Right lobe of liver (tissue), 6 donors: ENCODE measurements at regions not wholly inside any gene's neighbourhood (a gene's known extent, or its start where the extent isn't known, plus 50 kb on each side); places are given as distances from the start of the nearest gene placed in this dataset.
"Not testable (repeated sequence)": the region's sequence is repeated elsewhere in the genome, so short reads cannot be mapped to it uniquely, and the experiment has no call there.

Experiments used
- ATAC-seq, 4 donors: fragments of 200-7000 bp; cut with Tn5 transposase; one replicate each; pipeline ENCODE4 v1.9.1; 2020; ENCODE audit warnings: mild to moderate bottlenecking in 4 of 4, moderate library complexity in 4 of 4
- DNase-seq, 3 donors: peaks; one replicate each; pipeline ENCODE4 v3.0.0-alpha.2; 2020
- H3K27ac ChIP-seq, 3 donors: fragments of 200-600 bp; one replicate each; pipeline ENCODE4 v1.8.0; 2022
- H3K27me3 ChIP-seq, 2 donors: fragments of 200-600 bp; one replicate each; pipeline ENCODE4 v1.8.0; 2022
- H3K36me3 ChIP-seq, 4 donors: fragments of 200-600 bp; sonication (generic) in 1 of 4; one replicate each; pipeline versions ENCODE4 v1.5.1 to v1.8.0; 2017 to 2022; ENCODE audit warnings: control low read depth in 1 of 4
- H3K4me1 ChIP-seq, 4 donors: fragments of 200-600 bp; sonication (generic) in 1 of 4; one replicate each; pipeline versions ENCODE4 v1.5.1 to v1.8.0; 2017 to 2022; ENCODE audit warnings: control low read depth in 1 of 4
- H3K4me3 ChIP-seq, 3 donors: fragments of 200-600 bp; one replicate each; pipeline ENCODE4 v1.8.0; 2022
- H3K9me3 ChIP-seq, 4 donors: fragments of 200-600 bp; sonication (generic) in 1 of 4; one replicate each; pipeline versions ENCODE4 v1.5.1 to v1.8.0; 2017 to 2022; ENCODE audit warnings: control low read depth in 1 of 4
- POLR2A ChIP-seq: fragments of 450-650 bp; IDR thresholded peaks from one replicate; pipeline ENCODE4 v1.6.1; 2017; ENCODE audit warnings: antibody characterized with exemption, mild to moderate bottlenecking
- WGBS: methylation state at CpG from one replicate; pipeline ENCODE4 v1.1.6; 2018; ENCODE audit warnings: low coverage, low lambda C conversion rate; ENCODE audit not compliant: insufficient coverage; ENCODE audit errors: missing lambda C conversion rate; 5-methylcytosine and 5-hydroxymethylcytosine counted together
- intact Hi-C, 2 donors: fragments of 100-400 bp; cut with DNase I; formaldehyde crosslinking; loops; one replicate each; pipeline versions ENCODE4 v1.11.2 to v1.14.1; 2022
- TF ChIP-seq, protein P1 (sequence below), 4 donors: fragments of 200-600 bp in 3 of 4; fragments of 450-650 bp in 1 of 4; IDR thresholded peaks; one replicate each; pipeline versions ENCODE4 v1.5.1 to v1.8.0; 2016 to 2022; ENCODE audit warnings: antibody characterized with exemption in 4 of 4, mild to moderate bottlenecking in 2 of 4
- donor health status: DM: no; HTN: yes; CAD: no.
- donor health status: DM: no; HTN: no; CAD: no.
- donor health status: DM: no; HTN: no; CAD: no.
- donor health status: DM: no; HTN: yes; CAD: no.
- donor health status: DM: no; HTN: yes; CAD: no.

DNA sequence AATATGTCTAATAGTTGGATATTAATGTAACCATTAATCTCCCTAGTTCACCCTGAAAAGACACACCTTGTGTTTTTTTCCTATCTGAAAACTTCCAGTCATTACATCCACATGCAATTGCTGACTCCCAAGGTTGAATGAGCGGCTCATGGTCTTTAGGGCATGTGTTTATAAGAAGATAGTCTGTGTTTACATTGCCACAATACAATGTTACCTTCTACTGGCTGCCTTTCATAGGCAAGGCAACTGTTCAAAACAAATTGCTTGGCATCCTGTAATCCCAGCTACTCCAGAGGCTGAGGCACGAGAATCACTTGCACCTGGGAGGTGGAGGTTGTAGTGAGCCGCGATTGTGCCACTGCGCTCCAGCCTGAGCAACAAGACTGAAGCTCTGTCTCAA lies 52.6 kb upstream of the GPCPD1 start:
- H3K27me3 ChIP-seq = no peaks in the 10 kb centered on the region
- intact Hi-C loops = no loop called here
- H3K9me3 ChIP-seq = no peaks in the 10 kb centered on the region
- no peak overlapping the region for H3K4me3 ChIP-seq
- no peak for ATAC-seq
- no peak for DNase-seq
- H3K4me1 ChIP-seq = no peaks in the 10 kb centered on the region
- 88% methylated on average over 4 of the region's 5 CpGs for WGBS
- no peak overlapping the region for H3K27ac ChIP-seq
- TF ChIP-seq, protein P1, sequence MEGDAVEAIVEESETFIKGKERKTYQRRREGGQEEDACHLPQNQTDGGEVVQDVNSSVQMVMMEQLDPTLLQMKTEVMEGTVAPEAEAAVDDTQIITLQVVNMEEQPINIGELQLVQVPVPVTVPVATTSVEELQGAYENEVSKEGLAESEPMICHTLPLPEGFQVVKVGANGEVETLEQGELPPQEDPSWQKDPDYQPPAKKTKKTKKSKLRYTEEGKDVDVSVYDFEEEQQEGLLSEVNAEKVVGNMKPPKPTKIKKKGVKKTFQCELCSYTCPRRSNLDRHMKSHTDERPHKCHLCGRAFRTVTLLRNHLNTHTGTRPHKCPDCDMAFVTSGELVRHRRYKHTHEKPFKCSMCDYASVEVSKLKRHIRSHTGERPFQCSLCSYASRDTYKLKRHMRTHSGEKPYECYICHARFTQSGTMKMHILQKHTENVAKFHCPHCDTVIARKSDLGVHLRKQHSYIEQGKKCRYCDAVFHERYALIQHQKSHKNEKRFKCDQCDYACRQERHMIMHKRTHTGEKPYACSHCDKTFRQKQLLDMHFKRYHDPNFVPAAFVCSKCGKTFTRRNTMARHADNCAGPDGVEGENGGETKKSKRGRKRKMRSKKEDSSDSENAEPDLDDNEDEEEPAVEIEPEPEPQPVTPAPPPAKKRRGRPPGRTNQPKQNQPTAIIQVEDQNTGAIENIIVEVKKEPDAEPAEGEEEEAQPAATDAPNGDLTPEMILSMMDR (IDR thresholded peaks at IDR 0.05) = no peak
- TF ChIP-seq POLR2A = no peak
- no peaks in the 10 kb centered on the region for H3K36me3 ChIP-seq

- ATAC-seq (peak; percentile 21 to 65 (median 44)), DNase-seq (no peak)
- no CpG with 5 or more reads among the region's 2 CpGs for WGBS
- Histone ChIP-seq H3K9me3 (no peaks in the 10 kb centered on the region), H3K4me1 (no peaks in the 10 kb centered on the region), H3K27ac (no peak overlapping the region), H3K4me3 (no peak overlapping the region), H3K36me3 (no peaks in the 10 kb centered on the region), H3K27me3 (no peaks in the 10 kb centered on the region)
- intact Hi-C loops = no loop called here
- TF ChIP-seq POLR2A = no peak
- TF ChIP-seq, protein P1 (IDR thresholded peaks at IDR 0.05) = no peak
Measured at GRCh38 chr20:5662769-5663168, 52.0 kb upstream of the GPCPD1 start.

DNA sequence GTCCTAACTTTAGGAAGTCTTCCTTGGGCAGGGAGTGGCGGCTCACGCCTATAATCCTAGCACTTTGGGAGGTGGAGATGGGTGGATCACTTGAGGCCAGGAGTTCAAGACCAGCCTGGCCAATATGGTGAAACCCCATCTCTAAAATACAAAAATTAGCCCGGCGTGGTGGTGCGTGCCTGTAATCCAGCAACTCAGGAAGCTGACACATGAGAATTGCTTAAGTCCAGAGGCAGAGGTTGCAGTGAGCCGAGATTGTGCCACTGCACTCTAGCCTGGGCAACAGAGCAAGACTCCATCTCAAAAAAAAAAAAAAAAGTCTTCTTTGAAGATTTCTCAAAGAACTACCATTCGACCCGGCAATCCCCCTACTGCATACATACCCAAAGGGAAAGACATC lies 50.0 kb upstream of the GPCPD1 start:
- H3K27me3 ChIP-seq, H3K4me1 ChIP-seq, H3K4me3 ChIP-seq, H3K36me3 ChIP-seq, ATAC-seq, intact Hi-C loops, H3K9me3 ChIP-seq, DNase-seq, H3K27ac ChIP-seq: not testable (repeated sequence)
- 43% methylated on average over 6 of the region's 8 CpGs for WGBS
